ENCODE measurements at regions not wholly inside any gene's neighbourhood (a gene's known extent, or its start where the extent isn't known, plus 50 kb on each side); places are given as distances from the start of the nearest gene placed in this dataset.
"Not testable (repeated sequence)": the region's sequence is repeated elsewhere in the genome, so short reads cannot be mapped to it uniquely, and the experiment has no call there.

DNA sequence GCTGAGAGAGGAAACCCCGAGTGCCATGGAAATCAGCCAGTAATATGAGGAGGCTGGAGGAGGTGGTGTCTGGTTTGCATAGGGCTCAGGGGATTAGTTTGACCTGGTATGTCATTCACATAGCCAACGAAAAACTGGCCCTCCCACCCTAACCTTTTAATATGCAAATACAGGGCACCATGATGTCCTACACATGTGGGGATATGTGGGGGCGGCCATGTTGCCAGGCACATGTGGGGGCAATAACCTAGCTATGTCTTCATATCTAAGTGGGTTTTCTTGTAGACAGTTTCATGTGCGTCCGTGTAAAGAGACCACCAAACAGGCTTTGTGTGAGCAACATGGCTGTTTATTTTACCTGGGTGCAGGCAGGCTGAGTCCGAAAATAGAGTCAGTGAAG, 110.1 kb downstream of the MOBP start:
- DNase-seq: no peak
- POLR2A ChIA-PET: no interaction called here
- intact Hi-C loops (cut with micrococcal nuclease): no loop called here
- no peaks in the 10 kb centered on the region for H3K36me3 Mint-ChIP-seq (ENCODE audit: low read depth)
- peaks cover 5% of the 10 kb centered on the region for H3K27me3 Mint-ChIP-seq
- H3K4me3 Mint-ChIP-seq: no peak overlapping the region
- no peak for ATAC-seq (ENCODE audit: low read depth)
- H3K4me1 Mint-ChIP-seq: no peaks in the 10 kb centered on the region
- CTCF ChIA-PET: no interaction called here
- H3K9me3 Mint-ChIP-seq: no peaks in the 10 kb centered on the region
- TF ChIP-seq, protein P1, sequence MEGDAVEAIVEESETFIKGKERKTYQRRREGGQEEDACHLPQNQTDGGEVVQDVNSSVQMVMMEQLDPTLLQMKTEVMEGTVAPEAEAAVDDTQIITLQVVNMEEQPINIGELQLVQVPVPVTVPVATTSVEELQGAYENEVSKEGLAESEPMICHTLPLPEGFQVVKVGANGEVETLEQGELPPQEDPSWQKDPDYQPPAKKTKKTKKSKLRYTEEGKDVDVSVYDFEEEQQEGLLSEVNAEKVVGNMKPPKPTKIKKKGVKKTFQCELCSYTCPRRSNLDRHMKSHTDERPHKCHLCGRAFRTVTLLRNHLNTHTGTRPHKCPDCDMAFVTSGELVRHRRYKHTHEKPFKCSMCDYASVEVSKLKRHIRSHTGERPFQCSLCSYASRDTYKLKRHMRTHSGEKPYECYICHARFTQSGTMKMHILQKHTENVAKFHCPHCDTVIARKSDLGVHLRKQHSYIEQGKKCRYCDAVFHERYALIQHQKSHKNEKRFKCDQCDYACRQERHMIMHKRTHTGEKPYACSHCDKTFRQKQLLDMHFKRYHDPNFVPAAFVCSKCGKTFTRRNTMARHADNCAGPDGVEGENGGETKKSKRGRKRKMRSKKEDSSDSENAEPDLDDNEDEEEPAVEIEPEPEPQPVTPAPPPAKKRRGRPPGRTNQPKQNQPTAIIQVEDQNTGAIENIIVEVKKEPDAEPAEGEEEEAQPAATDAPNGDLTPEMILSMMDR (IDR thresholded peaks at IDR 0.05): no peak
- H3K27ac Mint-ChIP-seq: no peak overlapping the region

DNA sequence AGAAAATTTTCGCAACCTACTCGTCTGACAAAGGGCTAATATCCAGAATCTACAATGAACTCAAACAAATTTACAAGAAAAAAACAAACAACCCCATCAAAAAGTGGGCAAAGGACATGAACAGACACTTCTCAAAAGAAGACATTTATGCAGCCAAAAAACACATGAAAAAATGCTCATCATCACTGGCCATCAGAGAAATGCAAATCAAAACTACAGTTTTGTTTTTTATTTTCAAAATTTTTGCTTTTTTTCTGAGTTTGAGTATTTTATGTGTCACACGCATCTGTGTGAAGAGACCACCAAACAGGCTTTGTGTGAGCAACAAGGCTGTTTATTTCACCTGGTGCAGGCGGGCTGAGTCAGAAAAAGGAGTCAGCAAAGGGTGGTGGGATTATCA, 118.7 kb downstream of the MOBP start:
- ATAC-seq (ENCODE audit: low read depth); H3K27ac Mint-ChIP-seq; CTCF ChIA-PET; H3K4me1 Mint-ChIP-seq; intact Hi-C loops (cut with micrococcal nuclease); H3K36me3 Mint-ChIP-seq (ENCODE audit: low read depth); H3K27me3 Mint-ChIP-seq; H3K9me3 Mint-ChIP-seq; POLR2A ChIA-PET; DNase-seq; H3K4me3 Mint-ChIP-seq: not testable (repeated sequence)

DNA sequence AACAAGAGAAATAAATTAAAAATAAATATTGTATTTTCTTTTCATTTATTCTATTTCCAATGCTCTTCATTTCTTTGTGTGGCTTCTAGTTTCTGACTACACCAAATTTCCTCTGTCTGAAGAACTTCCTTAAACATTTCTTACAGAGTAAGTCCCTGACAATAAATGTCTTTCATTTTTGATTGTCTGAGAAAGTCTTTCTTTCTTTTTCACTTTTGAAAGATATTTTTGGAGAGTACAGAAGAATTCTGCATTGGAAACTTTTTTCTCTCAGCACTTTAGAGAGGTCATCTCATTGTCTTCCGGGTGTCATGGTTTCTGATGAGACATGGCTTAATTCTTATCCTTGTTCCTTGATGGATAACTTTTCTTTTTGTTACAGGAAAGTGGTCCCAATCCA, 119.6 kb downstream of the MOBP start:
- ChIA-PET POLR2A (no interaction called here), CTCF (no interaction called here)
- Mint-ChIP-seq H3K27ac (no peak overlapping the region), H3K27me3 (peaks cover 1% of the 10 kb centered on the region), H3K36me3 (ENCODE audit: low read depth) (no peaks in the 10 kb centered on the region), H3K4me1 (no peaks in the 10 kb centered on the region), H3K9me3 (peaks cover 2% of the 10 kb centered on the region), H3K4me3 (no peak overlapping the region)
- TF ChIP-seq, protein P1 (IDR thresholded peaks at IDR 0.05): no peak
- ATAC-seq (ENCODE audit: low read depth): no peak
- intact Hi-C loops (cut with micrococcal nuclease): no loop called here
- DNase-seq: no peak

DNA sequence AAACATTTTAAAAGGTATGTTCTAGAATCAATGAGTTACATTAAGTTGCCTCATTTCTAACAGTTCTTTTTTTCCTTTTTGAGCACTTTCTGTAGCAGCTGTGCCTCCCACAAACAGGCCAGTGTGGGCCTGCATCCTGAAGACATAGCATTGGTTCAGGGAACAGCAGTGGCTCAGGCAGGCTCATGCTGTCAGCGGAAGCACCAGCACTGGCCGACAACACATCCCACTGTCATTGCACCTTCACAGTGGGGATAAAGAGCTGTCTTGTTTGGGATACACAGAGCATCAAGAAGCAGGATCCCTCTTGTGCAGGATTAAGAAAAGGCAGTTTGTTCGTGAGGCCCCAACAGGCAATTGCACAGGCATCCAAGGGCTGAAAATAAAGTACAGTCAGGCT, 123.3 kb downstream of the MOBP start:
- TF ChIP-seq, protein P1 (IDR thresholded peaks at IDR 0.05): no peak
- POLR2A ChIA-PET: no interaction called here

DNA sequence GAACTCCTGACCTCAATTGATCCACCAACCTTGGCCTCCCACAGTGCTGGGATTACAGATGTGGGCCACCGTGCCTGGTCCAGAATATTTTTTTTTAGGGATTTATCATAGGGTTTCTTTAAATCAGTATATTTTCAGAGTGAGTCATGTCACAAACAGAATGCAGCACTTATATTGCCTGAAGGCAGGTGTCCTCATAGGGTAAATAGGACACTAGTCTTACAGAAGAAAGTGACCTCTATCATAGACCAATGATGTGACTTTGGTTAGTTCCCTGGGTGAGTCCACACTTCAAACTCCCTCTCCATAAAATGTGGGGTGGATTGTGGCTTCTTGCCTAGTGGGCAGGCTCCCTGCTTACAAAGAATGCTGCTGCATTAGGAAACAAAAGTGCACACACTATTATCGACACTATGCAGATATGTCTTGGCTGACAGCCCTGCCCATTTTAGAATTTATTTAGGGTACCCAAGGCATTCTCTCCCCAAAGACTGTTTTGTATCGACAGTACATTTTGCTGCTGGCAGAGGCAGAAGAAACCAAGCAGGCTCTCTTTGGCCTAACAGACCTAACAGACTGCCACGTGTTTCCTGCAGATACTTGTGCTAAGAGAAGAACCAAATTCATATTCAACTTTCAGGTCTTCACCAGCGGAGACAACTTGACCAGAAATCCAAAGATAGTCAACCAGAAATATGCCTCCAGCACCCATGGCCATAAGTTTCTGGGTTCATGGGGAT, 125.0 kb downstream of the MOBP start:
- Mint-ChIP-seq H3K27me3 (peaks cover 9% of the 10 kb centered on the region), H3K4me3 (no peak overlapping the region), H3K4me1 (no peaks in the 10 kb centered on the region), H3K36me3 (ENCODE audit: low read depth) (no peaks in the 10 kb centered on the region), H3K27ac (no peak overlapping the region), H3K9me3 (no peaks in the 10 kb centered on the region)
- ATAC-seq (ENCODE audit: low read depth) (no peak), DNase-seq (no peak)
- CTCF ChIA-PET: no interaction called here
- TF ChIP-seq, protein P1 (IDR thresholded peaks at IDR 0.05): no peak
- intact Hi-C loops (cut with micrococcal nuclease): no loop called here
- POLR2A ChIA-PET: no interaction called here

More for the DNA sequence above, 123.3 kb downstream of the MOBP start:
- no peak for ATAC-seq (ENCODE audit: low read depth)
- H3K4me3 Mint-ChIP-seq: no peak overlapping the region
- CTCF ChIA-PET: no interaction called here
- H3K36me3 Mint-ChIP-seq (ENCODE audit: low read depth): no peaks in the 10 kb centered on the region
- DNase-seq: no peak
- no peaks in the 10 kb centered on the region for H3K27me3 Mint-ChIP-seq
- H3K9me3 Mint-ChIP-seq: no peaks in the 10 kb centered on the region
- no peaks in the 10 kb centered on the region for H3K4me1 Mint-ChIP-seq
- H3K27ac Mint-ChIP-seq: no peak overlapping the region
- intact Hi-C loops (cut with micrococcal nuclease): no loop called here

DNA sequence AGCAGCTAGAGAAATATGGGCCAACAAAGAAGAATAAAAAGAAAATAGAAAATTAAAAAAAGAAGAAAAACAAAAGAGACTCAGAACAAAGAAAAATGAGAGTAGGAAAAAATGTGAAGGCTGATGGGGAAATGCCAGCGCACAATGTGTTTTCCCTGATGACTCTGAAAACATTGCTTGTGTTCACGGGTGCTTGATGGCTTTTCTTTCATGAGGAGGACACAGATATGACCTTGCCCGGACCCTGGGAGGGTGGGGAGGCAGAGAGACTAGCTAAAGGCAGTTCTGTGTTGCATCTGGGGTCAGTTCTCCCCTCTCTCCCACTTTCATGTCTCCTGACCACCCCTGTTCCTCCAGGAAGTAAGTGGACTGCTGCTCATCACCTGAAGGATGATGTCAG, 125.9 kb downstream of the MOBP start:
- H3K4me1 Mint-ChIP-seq: no peaks in the 10 kb centered on the region
- no peak overlapping the region for H3K27ac Mint-ChIP-seq
- no peak overlapping the region for H3K4me3 Mint-ChIP-seq
- no peaks in the 10 kb centered on the region for H3K9me3 Mint-ChIP-seq
- TF ChIP-seq, protein P1 (IDR thresholded peaks at IDR 0.05): no peak
- intact Hi-C loops (cut with micrococcal nuclease): no loop called here
- CTCF ChIA-PET: no interaction called here
- peaks cover 9% of the 10 kb centered on the region for H3K27me3 Mint-ChIP-seq
- H3K36me3 Mint-ChIP-seq (ENCODE audit: low read depth): no peaks in the 10 kb centered on the region
- no peak for ATAC-seq (ENCODE audit: low read depth)
- DNase-seq: no peak
- POLR2A ChIA-PET: no interaction called here

Measured in activated B cell treated with CpG ODN at 0.5 μM for 24 hours (primary cell).